AG09319 (cell line): ENCODE measurements at regions not wholly inside any gene's neighbourhood (a gene's known extent, or its start where the extent isn't known, plus 50 kb on each side); places are given as distances from the start of the nearest gene placed in this dataset.
"Not testable (repeated sequence)": the region's sequence is repeated elsewhere in the genome, so short reads cannot be mapped to it uniquely, and the experiment has no call there.

Source experiments
- DNase-seq: peaks from one replicate; pipeline ENCODE4 v3.0.0-alpha.2; 2010; ENCODE audit warnings: low read depth; ENCODE audit errors: extremely low read depth
- TF ChIP-seq, protein P1 (sequence below): IDR thresholded peaks from 2 replicates; pipeline ENCODE4 v1.5.1; 2011; ENCODE audit warnings: low read depth, mild to moderate bottlenecking, inconsistent platforms, low read length, moderate library complexity

DNA sequence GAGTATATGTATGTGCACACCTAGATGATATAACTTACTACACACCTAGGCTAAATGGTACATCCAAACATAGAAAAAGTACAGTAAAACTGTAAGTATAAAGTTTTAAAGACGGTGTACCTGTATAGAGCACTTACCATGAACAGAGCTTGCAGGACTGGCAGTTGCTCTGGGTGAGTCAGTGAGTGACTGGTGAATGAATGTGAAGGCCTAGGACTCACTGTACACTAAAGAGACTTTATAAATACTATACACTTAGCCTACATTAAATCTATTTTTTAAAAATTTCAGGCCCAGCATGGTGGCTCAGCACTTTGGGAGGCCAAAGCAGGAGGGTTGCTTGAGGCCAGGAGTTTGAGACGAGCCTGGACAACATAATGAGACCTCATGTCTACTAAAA is 195.3 kb downstream of the FZD1 start:
- TF ChIP-seq, protein P1, sequence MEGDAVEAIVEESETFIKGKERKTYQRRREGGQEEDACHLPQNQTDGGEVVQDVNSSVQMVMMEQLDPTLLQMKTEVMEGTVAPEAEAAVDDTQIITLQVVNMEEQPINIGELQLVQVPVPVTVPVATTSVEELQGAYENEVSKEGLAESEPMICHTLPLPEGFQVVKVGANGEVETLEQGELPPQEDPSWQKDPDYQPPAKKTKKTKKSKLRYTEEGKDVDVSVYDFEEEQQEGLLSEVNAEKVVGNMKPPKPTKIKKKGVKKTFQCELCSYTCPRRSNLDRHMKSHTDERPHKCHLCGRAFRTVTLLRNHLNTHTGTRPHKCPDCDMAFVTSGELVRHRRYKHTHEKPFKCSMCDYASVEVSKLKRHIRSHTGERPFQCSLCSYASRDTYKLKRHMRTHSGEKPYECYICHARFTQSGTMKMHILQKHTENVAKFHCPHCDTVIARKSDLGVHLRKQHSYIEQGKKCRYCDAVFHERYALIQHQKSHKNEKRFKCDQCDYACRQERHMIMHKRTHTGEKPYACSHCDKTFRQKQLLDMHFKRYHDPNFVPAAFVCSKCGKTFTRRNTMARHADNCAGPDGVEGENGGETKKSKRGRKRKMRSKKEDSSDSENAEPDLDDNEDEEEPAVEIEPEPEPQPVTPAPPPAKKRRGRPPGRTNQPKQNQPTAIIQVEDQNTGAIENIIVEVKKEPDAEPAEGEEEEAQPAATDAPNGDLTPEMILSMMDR, result no peak
- no peak for DNase-seq

- no peak for DNase-seq
- TF ChIP-seq, protein P1, result no peak
Observed at GRCh38 chr7:91462316-91462715, 198.1 kb downstream of the FZD1 start.

GRCh38 chr7:91463330-91463729 is 199.1 kb downstream of the FZD1 start:
- TF ChIP-seq, protein P1, result no peak
- DNase-seq, result no peak

DNA sequence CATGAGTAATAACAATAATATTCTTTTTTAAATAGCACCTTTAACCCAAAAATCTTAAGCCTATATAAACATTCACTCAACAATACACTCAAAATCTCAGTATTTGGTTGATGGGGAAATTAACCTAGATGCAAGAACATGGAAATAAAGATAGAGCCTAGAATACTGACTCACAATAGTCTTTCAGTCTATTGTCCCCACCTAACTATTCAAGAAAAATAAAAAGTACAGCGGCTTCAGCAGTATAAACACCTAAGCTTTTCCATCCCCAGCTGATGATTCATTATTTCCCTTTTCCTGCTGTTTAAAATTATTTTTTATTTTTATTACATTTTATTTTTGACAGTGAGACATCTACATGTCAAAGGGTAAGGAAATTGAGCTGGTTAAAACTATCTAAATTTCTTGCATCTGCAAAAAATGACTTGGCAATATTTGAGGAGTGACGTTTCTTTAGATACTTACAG is 201.4 kb downstream of the FZD1 start:
- TF ChIP-seq, protein P1, result no peak
- DNase-seq, result no peak

GRCh38 chr7:91468256-91468655 is 204.0 kb downstream of the FZD1 start:
- TF ChIP-seq, protein P1, result no peak
- no peak for DNase-seq

DNA sequence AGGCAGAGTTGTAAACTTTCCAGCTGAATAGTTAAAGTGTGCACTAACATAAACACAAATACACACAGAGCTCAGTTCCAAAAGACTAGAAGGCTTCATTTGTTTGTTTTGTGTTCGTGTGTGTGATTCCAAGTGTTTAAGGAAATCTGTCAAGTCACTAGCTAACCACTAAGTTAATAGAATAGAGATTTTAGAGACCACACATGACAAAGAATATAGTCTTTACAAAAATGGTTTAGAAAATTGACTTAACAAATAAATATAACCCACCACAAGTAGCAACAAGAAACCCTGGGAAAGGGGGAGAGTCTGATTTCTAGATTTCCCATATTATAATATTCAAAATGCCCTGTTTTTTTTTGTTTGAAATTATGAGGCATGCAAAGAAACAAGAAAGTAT is 209.4 kb downstream of the FZD1 start:
- DNase-seq, result no peak
- TF ChIP-seq, protein P1, result no peak

GRCh38 chr7:91474074-91474473 is 209.8 kb downstream of the FZD1 start:
- TF ChIP-seq, protein P1, result no peak

DNA sequence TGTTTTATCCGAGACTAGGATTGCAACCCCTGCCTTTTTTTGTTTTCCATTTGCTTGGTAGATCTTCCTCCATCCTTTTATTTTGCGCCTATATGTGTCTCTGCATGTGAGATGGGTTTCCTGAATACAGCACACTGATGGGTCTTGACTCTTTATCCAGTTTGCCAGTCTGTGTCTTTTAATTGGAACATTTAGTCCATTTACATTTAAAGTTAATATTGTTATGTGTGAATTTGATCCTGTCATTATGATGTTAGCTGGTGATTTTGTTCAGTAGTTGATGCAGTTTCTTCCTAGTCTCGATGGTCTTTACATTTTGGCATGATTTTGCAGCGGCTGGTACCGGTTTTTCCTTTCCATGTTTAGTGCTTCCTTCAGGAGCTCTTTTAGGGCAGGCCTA is 216.2 kb downstream of the FZD1 start:
- DNase-seq, result not testable (repeated sequence)

More at GRCh38 chr7:91474074-91474473, 209.8 kb downstream of the FZD1 start:
- DNase-seq, result no peak
